GM23338 (cell line): ENCODE measurements at regions not wholly inside any gene's neighbourhood (a gene's known extent, or its start where the extent isn't known, plus 50 kb on each side); places are given as distances from the start of the nearest gene placed in this dataset.

Source experiments
- ATAC-seq: fragments of 200-7000 bp; cut with Tn5 transposase; 3 replicates; pipeline ENCODE4 v1.9.1; 2020
- DNase-seq: peaks from one replicate; pipeline ENCODE4 v3.0.0-alpha.2; 2015; ENCODE audit warnings: low spot score
- H2AFZ ChIP-seq: fragments of 200-600 bp; sonication (generic); 2 replicates; pipeline ENCODE4 v1.8.0; 2016; ENCODE audit warnings: antibody characterized with exemption, mild to moderate bottlenecking, moderate library complexity
- H3F3A ChIP-seq: fragments of 200-600 bp; sonication (generic); replicated peaks from 2 replicates; pipeline ENCODE4 v1.8.0; 2017; ENCODE audit warnings: antibody characterized with exemption, mixed run types, low read depth
- H3K27ac ChIP-seq: fragments of 200-600 bp; sonication (generic); 2 replicates; pipeline ENCODE4 v1.6.1; 2016; ENCODE audit warnings: low read depth
- H3K27me3 ChIP-seq: fragments of 200-600 bp; sonication (generic); 2 replicates; pipeline ENCODE4 v1.8.0; 2016; ENCODE audit warnings: mild to moderate bottlenecking, mixed run types, moderate library complexity; ENCODE audit not compliant: insufficient read depth
- H3K36me3 ChIP-seq: fragments of 200-600 bp; sonication (generic); 2 replicates; pipeline ENCODE4 v1.8.0; 2016; ENCODE audit warnings: mild to moderate bottlenecking; ENCODE audit not compliant: insufficient read depth
- H3K4me1 ChIP-seq: fragments of 200-600 bp; sonication (generic); 2 replicates; pipeline ENCODE4 v1.8.0; 2016; ENCODE audit warnings: mild to moderate bottlenecking, moderate library complexity; ENCODE audit not compliant: insufficient read depth
- H3K4me2 ChIP-seq: fragments of 200-600 bp; sonication (generic); 2 replicates; pipeline ENCODE4 v1.7.1; 2017; ENCODE audit warnings: mixed run types
- H3K4me3 ChIP-seq: fragments of 200-600 bp; sonication (generic); 2 replicates; pipeline ENCODE4 v1.6.1; 2016; ENCODE audit warnings: mixed run types
- H3K79me2 ChIP-seq: fragments of 200-600 bp; sonication (generic); replicated peaks from 2 replicates; pipeline ENCODE4 v1.8.0; 2017; ENCODE audit warnings: mild to moderate bottlenecking; ENCODE audit not compliant: insufficient read depth
- H3K9me2 ChIP-seq: fragments of 200-600 bp; sonication (generic); 2 replicates; pipeline ENCODE4 v1.8.0; 2017; ENCODE audit not compliant: insufficient read depth
- H4K20me1 ChIP-seq: fragments of 200-600 bp; sonication (generic); replicated peaks from 2 replicates; pipeline ENCODE4 v1.8.0; 2017; ENCODE audit warnings: mild to moderate bottlenecking; ENCODE audit not compliant: insufficient read depth
- H3K27ac Mint-ChIP-seq: 2 replicates; pipeline ENCODE4 v1.8.0; 2020; ENCODE audit warnings: inconsistent platforms, mild to moderate bottlenecking, moderate library complexity, mixed read lengths
- H3K27me3 Mint-ChIP-seq: 3 replicates; pipeline ENCODE4 v1.8.0; 2022; ENCODE audit warnings: low read depth, mild to moderate bottlenecking, moderate library complexity, mixed read lengths, inconsistent platforms; ENCODE audit not compliant: insufficient read depth, poor library complexity
- H3K36me3 Mint-ChIP-seq: 3 replicates; pipeline ENCODE4 v1.8.0; 2021; ENCODE audit warnings: low read depth, mild to moderate bottlenecking, inconsistent platforms, moderate library complexity, mixed read lengths
- H3K4me1 Mint-ChIP-seq: 3 replicates; pipeline ENCODE4 v1.8.0; 2020; ENCODE audit warnings: mild to moderate bottlenecking, inconsistent platforms, mixed read lengths
- H3K4me3 Mint-ChIP-seq: 3 replicates; pipeline ENCODE4 v1.8.0; 2021; ENCODE audit warnings: moderate library complexity, mild to moderate bottlenecking, inconsistent platforms, mixed read lengths
- H3K9me3 Mint-ChIP-seq: 3 replicates; pipeline ENCODE4 v1.8.0; 2020; ENCODE audit warnings: moderate library complexity, mild to moderate bottlenecking, inconsistent platforms, mixed read lengths
- CREB1 ChIP-seq: fragments of 250-450 bp; sonication (Bioruptor Pico); IDR thresholded peaks from 2 replicates; pipeline ENCODE4 v1.5.0; 2020; ENCODE audit warnings: low read depth, mild to moderate bottlenecking, moderate library complexity
- EZH2 ChIP-seq: fragments of 200-600 bp; sonication (generic); IDR thresholded peaks from one replicate; pipeline ENCODE4 v1.8.0; 2017; ENCODE audit warnings: antibody characterized with exemption, mild to moderate bottlenecking, low read depth; ENCODE audit not compliant: unreplicated experiment
- EZH2phosphoT487 ChIP-seq: fragments of 200-600 bp; sonication (generic); IDR thresholded peaks from one replicate; pipeline ENCODE4 v1.8.1; 2018; ENCODE audit warnings: antibody characterized with exemption; ENCODE audit not compliant: unreplicated experiment
- JUNB ChIP-seq: IDR thresholded peaks from one replicate; pipeline ENCODE4 v1.6.1; 2016; ENCODE audit warnings: antibody characterized with exemption; ENCODE audit not compliant: unreplicated experiment
- NANOG ChIP-seq: IDR thresholded peaks from 2 replicates; pipeline ENCODE4 v1.6.1; 2016; ENCODE audit warnings: antibody characterized with exemption, borderline replicate concordance
- POLR2AphosphoS5 ChIP-seq: IDR thresholded peaks from 2 replicates; pipeline ENCODE4 v1.6.1; 2016; ENCODE audit warnings: antibody characterized with exemption, low read depth
- STAT1 ChIP-seq: IDR thresholded peaks from one replicate; pipeline ENCODE4 v1.6.1; 2016; ENCODE audit warnings: antibody characterized with exemption; ENCODE audit not compliant: unreplicated experiment
- ZNF114 ChIP-seq: fragments of 250-450 bp; sonication (Bioruptor Pico); IDR thresholded peaks from 2 replicates; pipeline ENCODE4 v1.5.0; 2020; ENCODE audit warnings: mild to moderate bottlenecking, moderate library complexity
- ZNF331 ChIP-seq: fragments of 250-450 bp; sonication (Bioruptor Pico); IDR thresholded peaks from 2 replicates; pipeline ENCODE4 v1.5.0; 2020; ENCODE audit warnings: low read depth, mild to moderate bottlenecking, moderate library complexity
- TF ChIP-seq, protein P1 (sequence below): IDR thresholded peaks from 2 replicates; pipeline ENCODE4 v1.6.1; 2016; ENCODE audit warnings: antibody characterized with exemption
- TF ChIP-seq, protein P2 (sequence below), 2 experiments: fragments of 200-600 bp in 1 of 2; sonication (generic) in 1 of 2; conservative IDR thresholded peaks; 2 replicates each; pipeline versions ENCODE4 v1.5.1 to v1.6.1; 2016 to 2017; ENCODE audit warnings: antibody characterized with exemption in 2 of 2, low read depth in 2 of 2, mild to moderate bottlenecking in 2 of 2, moderate library complexity in 1 of 2
- TF ChIP-seq, protein P3 (sequence below): fragments of 250-450 bp; sonication (Bioruptor Pico); IDR thresholded peaks from 2 replicates; pipeline ENCODE4 v1.5.0; 2020; ENCODE audit warnings: mild to moderate bottlenecking, moderate library complexity
- TF ChIP-seq, protein P4 (sequence below): IDR thresholded peaks from one replicate; pipeline ENCODE4 v1.6.1; 2018; ENCODE audit warnings: antibody characterized with exemption; ENCODE audit not compliant: unreplicated experiment

DNA sequence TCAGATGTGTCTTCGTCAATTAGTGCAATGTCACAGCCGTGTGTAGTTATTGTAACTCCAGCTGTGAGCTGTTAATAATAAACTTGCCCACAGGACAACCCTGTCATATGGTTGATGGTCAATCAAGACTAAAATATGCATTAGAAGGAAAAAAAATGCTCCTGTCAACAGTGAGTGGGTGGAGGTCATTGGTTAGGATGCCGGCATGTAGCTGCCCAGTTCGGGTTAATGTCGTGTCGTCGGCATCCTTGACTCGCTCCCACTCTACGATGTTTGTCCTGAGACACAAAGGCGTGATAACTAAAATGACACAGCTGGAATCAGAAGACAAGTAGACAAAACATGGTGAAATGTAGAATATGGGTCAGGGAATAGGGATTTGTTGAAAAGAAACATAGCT, 442.8 kb upstream of the NPVF start:
- no peak overlapping the region for H3K27ac Mint-ChIP-seq
- H4K20me1 ChIP-seq, result no peaks in the 10 kb centered on the region
- H3F3A ChIP-seq, result no peaks in the 10 kb centered on the region
- no peaks in the 10 kb centered on the region for H3K9me2 ChIP-seq
- H3K9me3 Mint-ChIP-seq, result no peaks in the 10 kb centered on the region
- TF ChIP-seq, protein P1, sequence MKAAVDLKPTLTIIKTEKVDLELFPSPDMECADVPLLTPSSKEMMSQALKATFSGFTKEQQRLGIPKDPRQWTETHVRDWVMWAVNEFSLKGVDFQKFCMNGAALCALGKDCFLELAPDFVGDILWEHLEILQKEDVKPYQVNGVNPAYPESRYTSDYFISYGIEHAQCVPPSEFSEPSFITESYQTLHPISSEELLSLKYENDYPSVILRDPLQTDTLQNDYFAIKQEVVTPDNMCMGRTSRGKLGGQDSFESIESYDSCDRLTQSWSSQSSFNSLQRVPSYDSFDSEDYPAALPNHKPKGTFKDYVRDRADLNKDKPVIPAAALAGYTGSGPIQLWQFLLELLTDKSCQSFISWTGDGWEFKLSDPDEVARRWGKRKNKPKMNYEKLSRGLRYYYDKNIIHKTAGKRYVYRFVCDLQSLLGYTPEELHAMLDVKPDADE, result no peak
- TF ChIP-seq NANOG (no peak), EZH2phosphoT487 (no peak), CREB1 (CRISPR knock-in tag) (no peak), EZH2 (no peak), STAT1 (no peak), ZNF331 (CRISPR knock-in tag) (no peak), ZNF114 (CRISPR knock-in tag) (no peak), POLR2AphosphoS5 (no peak), JUNB (no peak)
- TF ChIP-seq, protein P2, sequence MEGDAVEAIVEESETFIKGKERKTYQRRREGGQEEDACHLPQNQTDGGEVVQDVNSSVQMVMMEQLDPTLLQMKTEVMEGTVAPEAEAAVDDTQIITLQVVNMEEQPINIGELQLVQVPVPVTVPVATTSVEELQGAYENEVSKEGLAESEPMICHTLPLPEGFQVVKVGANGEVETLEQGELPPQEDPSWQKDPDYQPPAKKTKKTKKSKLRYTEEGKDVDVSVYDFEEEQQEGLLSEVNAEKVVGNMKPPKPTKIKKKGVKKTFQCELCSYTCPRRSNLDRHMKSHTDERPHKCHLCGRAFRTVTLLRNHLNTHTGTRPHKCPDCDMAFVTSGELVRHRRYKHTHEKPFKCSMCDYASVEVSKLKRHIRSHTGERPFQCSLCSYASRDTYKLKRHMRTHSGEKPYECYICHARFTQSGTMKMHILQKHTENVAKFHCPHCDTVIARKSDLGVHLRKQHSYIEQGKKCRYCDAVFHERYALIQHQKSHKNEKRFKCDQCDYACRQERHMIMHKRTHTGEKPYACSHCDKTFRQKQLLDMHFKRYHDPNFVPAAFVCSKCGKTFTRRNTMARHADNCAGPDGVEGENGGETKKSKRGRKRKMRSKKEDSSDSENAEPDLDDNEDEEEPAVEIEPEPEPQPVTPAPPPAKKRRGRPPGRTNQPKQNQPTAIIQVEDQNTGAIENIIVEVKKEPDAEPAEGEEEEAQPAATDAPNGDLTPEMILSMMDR (conservative IDR thresholded peaks at IDR 0.05; ENCODE audit: low read depth in 2 of 2), result no peak
- TF ChIP-seq, protein P3, sequence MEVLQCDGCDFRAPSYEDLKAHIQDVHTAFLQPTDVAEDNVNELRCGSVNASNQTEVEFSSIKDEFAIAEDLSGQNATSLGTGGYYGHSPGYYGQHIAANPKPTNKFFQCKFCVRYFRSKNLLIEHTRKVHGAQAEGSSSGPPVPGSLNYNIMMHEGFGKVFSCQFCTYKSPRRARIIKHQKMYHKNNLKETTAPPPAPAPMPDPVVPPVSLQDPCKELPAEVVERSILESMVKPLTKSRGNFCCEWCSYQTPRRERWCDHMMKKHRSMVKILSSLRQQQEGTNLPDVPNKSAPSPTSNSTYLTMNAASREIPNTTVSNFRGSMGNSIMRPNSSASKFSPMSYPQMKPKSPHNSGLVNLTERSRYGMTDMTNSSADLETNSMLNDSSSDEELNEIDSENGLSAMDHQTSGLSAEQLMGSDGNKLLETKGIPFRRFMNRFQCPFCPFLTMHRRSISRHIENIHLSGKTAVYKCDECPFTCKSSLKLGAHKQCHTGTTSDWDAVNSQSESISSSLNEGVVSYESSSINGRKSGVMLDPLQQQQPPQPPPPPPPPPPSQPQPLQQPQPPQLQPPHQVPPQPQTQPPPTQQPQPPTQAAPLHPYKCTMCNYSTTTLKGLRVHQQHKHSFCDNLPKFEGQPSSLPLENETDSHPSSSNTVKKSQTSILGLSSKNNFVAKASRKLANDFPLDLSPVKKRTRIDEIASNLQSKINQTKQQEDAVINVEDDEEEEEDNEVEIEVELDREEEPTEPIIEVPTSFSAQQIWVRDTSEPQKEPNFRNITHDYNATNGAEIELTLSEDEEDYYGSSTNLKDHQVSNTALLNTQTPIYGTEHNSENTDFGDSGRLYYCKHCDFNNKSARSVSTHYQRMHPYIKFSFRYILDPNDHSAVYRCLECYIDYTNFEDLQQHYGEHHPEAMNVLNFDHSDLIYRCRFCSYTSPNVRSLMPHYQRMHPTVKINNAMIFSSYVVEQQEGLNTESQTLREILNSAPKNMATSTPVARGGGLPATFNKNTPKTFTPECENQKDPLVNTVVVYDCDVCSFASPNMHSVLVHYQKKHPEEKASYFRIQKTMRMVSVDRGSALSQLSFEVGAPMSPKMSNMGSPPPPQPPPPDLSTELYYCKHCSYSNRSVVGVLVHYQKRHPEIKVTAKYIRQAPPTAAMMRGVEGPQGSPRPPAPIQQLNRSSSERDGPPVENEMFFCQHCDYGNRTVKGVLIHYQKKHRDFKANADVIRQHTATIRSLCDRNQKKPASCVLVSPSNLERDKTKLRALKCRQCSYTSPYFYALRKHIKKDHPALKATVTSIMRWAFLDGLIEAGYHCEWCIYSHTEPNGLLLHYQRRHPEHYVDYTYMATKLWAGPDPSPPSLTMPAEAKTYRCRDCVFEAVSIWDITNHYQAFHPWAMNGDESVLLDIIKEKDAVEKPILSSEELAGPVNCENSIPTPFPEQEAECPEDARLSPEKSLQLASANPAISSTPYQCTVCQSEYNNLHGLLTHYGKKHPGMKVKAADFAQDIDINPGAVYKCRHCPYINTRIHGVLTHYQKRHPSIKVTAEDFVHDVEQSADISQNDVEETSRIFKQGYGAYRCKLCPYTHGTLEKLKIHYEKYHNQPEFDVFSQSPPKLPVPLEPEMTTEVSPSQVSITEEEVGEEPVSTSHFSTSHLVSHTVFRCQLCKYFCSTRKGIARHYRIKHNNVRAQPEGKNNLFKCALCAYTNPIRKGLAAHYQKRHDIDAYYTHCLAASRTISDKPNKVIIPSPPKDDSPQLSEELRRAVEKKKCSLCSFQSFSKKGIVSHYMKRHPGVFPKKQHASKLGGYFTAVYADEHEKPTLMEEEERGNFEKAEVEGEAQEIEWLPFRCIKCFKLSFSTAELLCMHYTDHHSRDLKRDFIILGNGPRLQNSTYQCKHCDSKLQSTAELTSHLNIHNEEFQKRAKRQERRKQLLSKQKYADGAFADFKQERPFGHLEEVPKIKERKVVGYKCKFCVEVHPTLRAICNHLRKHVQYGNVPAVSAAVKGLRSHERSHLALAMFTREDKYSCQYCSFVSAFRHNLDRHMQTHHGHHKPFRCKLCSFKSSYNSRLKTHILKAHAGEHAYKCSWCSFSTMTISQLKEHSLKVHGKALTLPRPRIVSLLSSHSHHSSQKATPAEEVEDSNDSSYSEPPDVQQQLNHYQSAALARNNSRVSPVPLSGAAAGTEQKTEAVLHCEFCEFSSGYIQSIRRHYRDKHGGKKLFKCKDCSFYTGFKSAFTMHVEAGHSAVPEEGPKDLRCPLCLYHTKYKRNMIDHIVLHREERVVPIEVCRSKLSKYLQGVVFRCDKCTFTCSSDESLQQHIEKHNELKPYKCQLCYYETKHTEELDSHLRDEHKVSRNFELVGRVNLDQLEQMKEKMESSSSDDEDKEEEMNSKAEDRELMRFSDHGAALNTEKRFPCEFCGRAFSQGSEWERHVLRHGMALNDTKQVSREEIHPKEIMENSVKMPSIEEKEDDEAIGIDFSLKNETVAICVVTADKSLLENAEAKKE (CRISPR knock-in tag), result no peak
- TF ChIP-seq, protein P4, sequence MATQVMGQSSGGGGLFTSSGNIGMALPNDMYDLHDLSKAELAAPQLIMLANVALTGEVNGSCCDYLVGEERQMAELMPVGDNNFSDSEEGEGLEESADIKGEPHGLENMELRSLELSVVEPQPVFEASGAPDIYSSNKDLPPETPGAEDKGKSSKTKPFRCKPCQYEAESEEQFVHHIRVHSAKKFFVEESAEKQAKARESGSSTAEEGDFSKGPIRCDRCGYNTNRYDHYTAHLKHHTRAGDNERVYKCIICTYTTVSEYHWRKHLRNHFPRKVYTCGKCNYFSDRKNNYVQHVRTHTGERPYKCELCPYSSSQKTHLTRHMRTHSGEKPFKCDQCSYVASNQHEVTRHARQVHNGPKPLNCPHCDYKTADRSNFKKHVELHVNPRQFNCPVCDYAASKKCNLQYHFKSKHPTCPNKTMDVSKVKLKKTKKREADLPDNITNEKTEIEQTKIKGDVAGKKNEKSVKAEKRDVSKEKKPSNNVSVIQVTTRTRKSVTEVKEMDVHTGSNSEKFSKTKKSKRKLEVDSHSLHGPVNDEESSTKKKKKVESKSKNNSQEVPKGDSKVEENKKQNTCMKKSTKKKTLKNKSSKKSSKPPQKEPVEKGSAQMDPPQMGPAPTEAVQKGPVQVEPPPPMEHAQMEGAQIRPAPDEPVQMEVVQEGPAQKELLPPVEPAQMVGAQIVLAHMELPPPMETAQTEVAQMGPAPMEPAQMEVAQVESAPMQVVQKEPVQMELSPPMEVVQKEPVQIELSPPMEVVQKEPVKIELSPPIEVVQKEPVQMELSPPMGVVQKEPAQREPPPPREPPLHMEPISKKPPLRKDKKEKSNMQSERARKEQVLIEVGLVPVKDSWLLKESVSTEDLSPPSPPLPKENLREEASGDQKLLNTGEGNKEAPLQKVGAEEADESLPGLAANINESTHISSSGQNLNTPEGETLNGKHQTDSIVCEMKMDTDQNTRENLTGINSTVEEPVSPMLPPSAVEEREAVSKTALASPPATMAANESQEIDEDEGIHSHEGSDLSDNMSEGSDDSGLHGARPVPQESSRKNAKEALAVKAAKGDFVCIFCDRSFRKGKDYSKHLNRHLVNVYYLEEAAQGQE, result no peak
- no peak overlapping the region for H2AFZ ChIP-seq
- H3K27me3 ChIP-seq, result no peaks in the 10 kb centered on the region
- DNase-seq, result no peak
- H3K4me3 Mint-ChIP-seq, result no peak overlapping the region
- no peak overlapping the region for H3K27ac ChIP-seq
- H3K4me1 Mint-ChIP-seq, result peaks cover 9% of the 10 kb centered on the region; the same call in 2 of the 3 replicates
- H3K4me1 ChIP-seq, result no peaks in the 10 kb centered on the region
- peaks cover 5% of the 10 kb centered on the region for H3K27me3 Mint-ChIP-seq
- no peak overlapping the region for H3K4me2 ChIP-seq
- H3K36me3 ChIP-seq, result no peaks in the 10 kb centered on the region
- no peaks in the 10 kb centered on the region for H3K79me2 ChIP-seq
- H3K36me3 Mint-ChIP-seq, result no peaks in the 10 kb centered on the region
- H3K4me3 ChIP-seq, result no peak overlapping the region
- ATAC-seq, result no peak
